ENCODE measurements at regions not wholly inside any gene's neighbourhood (a gene's known extent, or its start where the extent isn't known, plus 50 kb on each side); places are given as distances from the start of the nearest gene placed in this dataset.
"Not testable (repeated sequence)": the region's sequence is repeated elsewhere in the genome, so short reads cannot be mapped to it uniquely, and the experiment has no call there.

DNA sequence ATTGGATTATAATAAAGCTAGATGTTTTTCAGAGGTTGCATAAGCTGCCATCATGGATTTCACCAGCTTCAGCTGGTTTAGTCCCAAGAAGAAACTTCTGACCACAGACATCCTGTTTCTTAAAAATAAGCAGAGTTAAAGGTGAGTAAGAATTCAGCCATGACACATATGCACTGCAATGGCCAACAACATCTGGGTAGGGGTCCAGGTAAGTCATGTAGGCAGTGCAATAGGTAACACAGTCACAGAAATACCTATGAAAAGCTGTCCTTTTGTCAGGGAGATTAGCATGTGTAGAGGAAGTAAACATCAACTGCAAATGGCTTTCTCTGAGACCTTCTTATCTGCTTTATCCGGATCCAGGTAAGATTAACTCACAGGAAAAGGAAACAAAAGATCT, 85.6 kb downstream of the PPIAL4G start:
- H3K23ac ChIP-seq (ENCODE audit: low read depth, low read length, poor library complexity); H2AFZ ChIP-seq (ENCODE audit: low read length); DNase-seq (ENCODE audit: low spot score); H3K18ac ChIP-seq (ENCODE audit: low read length); H3K36me3 ChIP-seq (replicated peaks in 1 of 2; ENCODE audit: control insufficient read depth in 2 of 2, insufficient read depth in 2 of 2, low read length in 2 of 2); H3K14ac ChIP-seq (ENCODE audit: low read length); H3K4me3 ChIP-seq (ENCODE audit: low read length in 2 of 2); H2BK12ac ChIP-seq (ENCODE audit: low read length); H3K27ac ChIP-seq (replicated peaks; ENCODE audit: low read length); H3K4me1 ChIP-seq (ENCODE audit: control insufficient read depth in 2 of 2, insufficient read depth in 1 of 2, low read depth in 1 of 2, low read length in 2 of 2); H2BK5ac ChIP-seq (ENCODE audit: low read length); H3K9ac ChIP-seq (ENCODE audit: low read depth, low read length, poor library complexity); H4K91ac ChIP-seq (ENCODE audit: low read depth, low read length, poor library complexity); H3K27me3 ChIP-seq (ENCODE audit: control insufficient read depth in 3 of 3, insufficient read depth in 3 of 3, low read depth in 1 of 3, low read length in 3 of 3); H3K9me3 ChIP-seq (replicated peaks in 1 of 2; ENCODE audit: control insufficient read depth in 2 of 2, insufficient read depth in 1 of 2, low read depth in 1 of 2, low read length in 2 of 2); H2BK120ac ChIP-seq (ENCODE audit: low read depth, low read length); H3K4ac ChIP-seq (ENCODE audit: low read length); H3K4me2 ChIP-seq (ENCODE audit: insufficient read depth, low read length, poor library complexity, severe bottlenecking); H3K79me1 ChIP-seq (ENCODE audit: low read depth, low read length); H4K8ac ChIP-seq (ENCODE audit: low read depth, low read length); H2AK5ac ChIP-seq (ENCODE audit: low read depth, low read length); H2BK15ac ChIP-seq (ENCODE audit: low read length): not testable (repeated sequence)
- WGBS, 2 donors (ENCODE audit: extremely low coverage in 2 of 2, insufficient read length in 2 of 2, insufficient replicate concordance in 1 of 2), result no CpG with 5 or more reads among the region's 1 CpG

GRCh38 chr1:148392505-148392904, 90.6 kb downstream of the PPIAL4G start:
- not testable (repeated sequence) for H2AK5ac ChIP-seq (ENCODE audit: low read depth, low read length); H3K4ac ChIP-seq (ENCODE audit: low read length); H3K18ac ChIP-seq (ENCODE audit: low read length); H3K36me3 ChIP-seq (replicated peaks in 1 of 2; ENCODE audit: control insufficient read depth in 2 of 2, insufficient read depth in 2 of 2, low read length in 2 of 2); H4K91ac ChIP-seq (ENCODE audit: low read depth, low read length, poor library complexity); H2AFZ ChIP-seq (ENCODE audit: low read length); DNase-seq (ENCODE audit: low spot score); H3K23ac ChIP-seq (ENCODE audit: low read depth, low read length, poor library complexity); H3K4me2 ChIP-seq (ENCODE audit: insufficient read depth, low read length, poor library complexity, severe bottlenecking); H2BK5ac ChIP-seq (ENCODE audit: low read length); H4K8ac ChIP-seq (ENCODE audit: low read depth, low read length); H3K9me3 ChIP-seq (replicated peaks in 1 of 2; ENCODE audit: control insufficient read depth in 2 of 2, insufficient read depth in 1 of 2, low read depth in 1 of 2, low read length in 2 of 2); H3K9ac ChIP-seq (ENCODE audit: low read depth, low read length, poor library complexity); H3K4me3 ChIP-seq (ENCODE audit: low read length in 2 of 2); H3K27me3 ChIP-seq (ENCODE audit: control insufficient read depth in 3 of 3, insufficient read depth in 3 of 3, low read depth in 1 of 3, low read length in 3 of 3); H3K27ac ChIP-seq (replicated peaks; ENCODE audit: low read length); H3K14ac ChIP-seq (ENCODE audit: low read length); H2BK12ac ChIP-seq (ENCODE audit: low read length); H2BK15ac ChIP-seq (ENCODE audit: low read length); H3K4me1 ChIP-seq (ENCODE audit: control insufficient read depth in 2 of 2, insufficient read depth in 1 of 2, low read depth in 1 of 2, low read length in 2 of 2); H3K79me1 ChIP-seq (ENCODE audit: low read depth, low read length); H2BK120ac ChIP-seq (ENCODE audit: low read depth, low read length)
- no CpG with 5 or more reads among the region's 2 CpGs for WGBS, 2 donors (ENCODE audit: extremely low coverage in 2 of 2, insufficient read length in 2 of 2, insufficient replicate concordance in 1 of 2)

DNA sequence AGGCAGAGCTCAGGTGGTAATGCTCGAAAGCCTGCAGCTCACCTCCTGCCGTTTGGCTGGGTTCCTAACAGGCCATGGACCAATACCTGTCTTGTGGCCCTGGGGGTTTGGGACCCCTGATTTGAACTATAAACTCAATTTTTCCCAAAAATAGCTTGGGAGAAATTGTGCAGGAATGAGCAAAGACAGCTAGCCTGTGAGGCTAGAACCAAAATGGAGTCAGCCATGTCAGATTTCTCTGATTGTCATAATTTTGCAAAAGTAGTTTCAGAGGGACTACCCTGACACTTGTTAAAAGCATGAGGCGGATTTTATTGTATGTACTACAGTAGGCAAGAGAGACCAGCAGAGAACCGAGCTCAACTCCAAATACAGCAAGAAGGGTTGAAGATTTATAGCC, 91.8 kb downstream of the PPIAL4G start:
- not testable (repeated sequence) for H3K18ac ChIP-seq (ENCODE audit: low read length); H2AK5ac ChIP-seq (ENCODE audit: low read depth, low read length); H4K91ac ChIP-seq (ENCODE audit: low read depth, low read length, poor library complexity); H3K14ac ChIP-seq (ENCODE audit: low read length); H3K4ac ChIP-seq (ENCODE audit: low read length); DNase-seq (ENCODE audit: low spot score); H3K4me2 ChIP-seq (ENCODE audit: insufficient read depth, low read length, poor library complexity, severe bottlenecking); H2BK120ac ChIP-seq (ENCODE audit: low read depth, low read length); H2BK12ac ChIP-seq (ENCODE audit: low read length); H2BK15ac ChIP-seq (ENCODE audit: low read length); H3K9me3 ChIP-seq (replicated peaks in 1 of 2; ENCODE audit: control insufficient read depth in 2 of 2, insufficient read depth in 1 of 2, low read depth in 1 of 2, low read length in 2 of 2); H2AFZ ChIP-seq (ENCODE audit: low read length); H3K4me3 ChIP-seq (ENCODE audit: low read length in 2 of 2); H4K8ac ChIP-seq (ENCODE audit: low read depth, low read length); H2BK5ac ChIP-seq (ENCODE audit: low read length); H3K27ac ChIP-seq (replicated peaks; ENCODE audit: low read length); H3K23ac ChIP-seq (ENCODE audit: low read depth, low read length, poor library complexity); H3K27me3 ChIP-seq (ENCODE audit: control insufficient read depth in 3 of 3, insufficient read depth in 3 of 3, low read depth in 1 of 3, low read length in 3 of 3); H3K36me3 ChIP-seq (replicated peaks in 1 of 2; ENCODE audit: control insufficient read depth in 2 of 2, insufficient read depth in 2 of 2, low read length in 2 of 2); H3K9ac ChIP-seq (ENCODE audit: low read depth, low read length, poor library complexity); H3K4me1 ChIP-seq (ENCODE audit: control insufficient read depth in 2 of 2, insufficient read depth in 1 of 2, low read depth in 1 of 2, low read length in 2 of 2); H3K79me1 ChIP-seq (ENCODE audit: low read depth, low read length)
- WGBS, 2 donors (ENCODE audit: extremely low coverage in 2 of 2, insufficient read length in 2 of 2, insufficient replicate concordance in 1 of 2), result no CpG with 5 or more reads among the region's 4 CpGs

- WGBS, 2 donors (ENCODE audit: extremely low coverage in 2 of 2, insufficient read length in 2 of 2, insufficient replicate concordance in 1 of 2), result no CpG with 5 or more reads among the region's 6 CpGs
- Histone ChIP-seq H3K4me2 (ENCODE audit: insufficient read depth, low read length, poor library complexity, severe bottlenecking) (peak overlapping the region; percentile 13), H3K4me3 (ENCODE audit: low read length in 2 of 2) (no peak overlapping the region)
Measured at GRCh38 chr1:148389027-148389339, 94.1 kb downstream of the PPIAL4G start.

More at GRCh38 chr1:148389027-148389339, 94.1 kb downstream of the PPIAL4G start:
- Histone ChIP-seq H2BK15ac (ENCODE audit: low read length) (no peak overlapping the region), H4K8ac (ENCODE audit: low read depth, low read length) (no peak overlapping the region), H2AFZ (ENCODE audit: low read length) (peak overlapping the region; percentile 46), H2BK5ac (ENCODE audit: low read length) (no peak overlapping the region), H3K9me3 (replicated peaks in 1 of 2; ENCODE audit: control insufficient read depth in 2 of 2, insufficient read depth in 1 of 2, low read depth in 1 of 2, low read length in 2 of 2) (peaks cover under 1 to 11% of the 10 kb centered on the region in 2 donors), H3K36me3 (replicated peaks in 1 of 2; ENCODE audit: control insufficient read depth in 2 of 2, insufficient read depth in 2 of 2, low read length in 2 of 2) (no peaks in the 10 kb centered on the region), H3K4me1 (ENCODE audit: control insufficient read depth in 2 of 2, insufficient read depth in 1 of 2, low read depth in 1 of 2, low read length in 2 of 2) (no peaks in the 10 kb centered on the region), H3K14ac (ENCODE audit: low read length) (no peak overlapping the region), H3K18ac (ENCODE audit: low read length) (no peak overlapping the region), H3K4ac (ENCODE audit: low read length) (no peak overlapping the region), H3K9ac (ENCODE audit: low read depth, low read length, poor library complexity) (no peak overlapping the region), H2BK12ac (ENCODE audit: low read length) (no peak overlapping the region), H3K23ac (ENCODE audit: low read depth, low read length, poor library complexity) (peak overlapping the region; percentile 81), H3K79me1 (ENCODE audit: low read depth, low read length) (no peaks in the 10 kb centered on the region), H3K27me3 (ENCODE audit: control insufficient read depth in 3 of 3, insufficient read depth in 3 of 3, low read depth in 1 of 3, low read length in 3 of 3) (no peaks in the 10 kb centered on the region), H4K91ac (ENCODE audit: low read depth, low read length, poor library complexity) (no peak overlapping the region), H2AK5ac (ENCODE audit: low read depth, low read length) (no peak overlapping the region), H3K27ac (replicated peaks; ENCODE audit: low read length) (no peak overlapping the region), H2BK120ac (ENCODE audit: low read depth, low read length) (no peak overlapping the region)
- no peak for DNase-seq (ENCODE audit: low spot score)

All from neuronal stem cell (in vitro differentiated cells).